ENCODE measurements at regions not wholly inside any gene's neighbourhood (a gene's known extent, or its start where the extent isn't known, plus 50 kb on each side); places are given as distances from the start of the nearest gene placed in this dataset.

GRCh38 chr18:23341383-23341782, 111.7 kb upstream of the RIOK3 start:
- WGBS: 68% methylated on average over 9 of the region's 9 CpGs

GRCh38 chr18:23341983-23342382, 111.1 kb upstream of the RIOK3 start:
- TF ChIP-seq POLR2AphosphoS5 (IDR thresholded peaks at IDR 0.05) (no peak), CTCF (IDR thresholded peaks at IDR 0.05) (no peak)
- no peak for DNase-seq (ENCODE audit: extremely low spot score)
- Histone ChIP-seq H3K36me3 (no peaks in the 10 kb centered on the region), H3K27me3 (no peaks in the 10 kb centered on the region), H3K27ac (replicated peaks in 1 of 4) (no peak overlapping the region), H3K9me3 (no peaks in the 10 kb centered on the region), H3K4me3 (no peak overlapping the region), H3K4me1 (no peaks in the 10 kb centered on the region)
- intact Hi-C loops (cut with DNase I): no loop called here

More at GRCh38 chr18:23341383-23341782, 111.7 kb upstream of the RIOK3 start:
- Histone ChIP-seq H3K4me3 (no peak overlapping the region), H3K4me1 (peaks cover 0 to 4% (median 0%) of the 10 kb centered on the region in 4 donors), H3K36me3 (no peaks in the 10 kb centered on the region), H3K9me3 (no peaks in the 10 kb centered on the region), H3K27me3 (no peaks in the 10 kb centered on the region), H3K27ac (replicated peaks in 1 of 4) (no peak overlapping the region)
- no peak for TF ChIP-seq EP300 (IDR thresholded peaks at IDR 0.05)
- TF ChIP-seq POLR2A (IDR thresholded peaks at IDR 0.05; ENCODE audit: low read depth): no peak
- TF ChIP-seq POLR2AphosphoS5 (IDR thresholded peaks at IDR 0.05): no peak
- no peak for TF ChIP-seq CTCF (IDR thresholded peaks at IDR 0.05)
- no peak for DNase-seq (ENCODE audit: extremely low spot score)
- intact Hi-C loops (cut with DNase I): no loop called here

GRCh38 chr18:23342506-23342905, 110.6 kb upstream of the RIOK3 start:
- no peak for DNase-seq (ENCODE audit: extremely low spot score)
- TF ChIP-seq EP300 (IDR thresholded peaks at IDR 0.05) (no peak), CTCF (IDR thresholded peaks at IDR 0.05) (no peak), POLR2AphosphoS5 (IDR thresholded peaks at IDR 0.05) (no peak), POLR2A (IDR thresholded peaks at IDR 0.05; ENCODE audit: low read depth) (no peak)
- H3K9me3 ChIP-seq: no peaks in the 10 kb centered on the region
- H3K4me1 ChIP-seq: no peaks in the 10 kb centered on the region
- whole genome bisulfite sequencing: 95% methylated on average over 1 of the region's 1 CpG
- H3K27ac ChIP-seq (replicated peaks in 1 of 4): no peak overlapping the region
- no peak overlapping the region for H3K4me3 ChIP-seq
- H3K27me3 ChIP-seq: no peaks in the 10 kb centered on the region
- intact Hi-C loops (cut with DNase I): no loop called here
- no peaks in the 10 kb centered on the region for H3K36me3 ChIP-seq

- DNase-seq (ENCODE audit: extremely low spot score): no peak
- H3K27ac ChIP-seq (replicated peaks in 1 of 4): no peak overlapping the region
- WGBS: 83% methylated on average over 2 of the region's 2 CpGs
- H3K9me3 ChIP-seq: no peaks in the 10 kb centered on the region
- no peaks in the 10 kb centered on the region for H3K4me1 ChIP-seq
- no peaks in the 10 kb centered on the region for H3K27me3 ChIP-seq
- TF ChIP-seq POLR2AphosphoS5 (IDR thresholded peaks at IDR 0.05): no peak
- TF ChIP-seq CTCF (IDR thresholded peaks at IDR 0.05): no peak
- TF ChIP-seq EP300 (IDR thresholded peaks at IDR 0.05): no peak
- no peak for TF ChIP-seq POLR2A (IDR thresholded peaks at IDR 0.05; ENCODE audit: low read depth)
- H3K36me3 ChIP-seq: peaks cover 0 to 19% (median 3%) of the 10 kb centered on the region in 4 donors
- intact Hi-C loops (cut with DNase I): loop anchor here (10.0 kb wide), 1 partner anchor 115 kb away; no protein-coding TSS in a partner anchor
- no peak overlapping the region for H3K4me3 ChIP-seq
These were observed 102.9 kb upstream of the RIOK3 start for GRCh38 chr18:23350188-23350587.

GRCh38 chr18:23351521-23351920, 101.6 kb upstream of the RIOK3 start:
- TF ChIP-seq POLR2AphosphoS5 (IDR thresholded peaks at IDR 0.05): no peak
- no peak for TF ChIP-seq POLR2A (IDR thresholded peaks at IDR 0.05; ENCODE audit: low read depth)
- TF ChIP-seq CTCF (IDR thresholded peaks at IDR 0.05): no peak
- TF ChIP-seq EP300 (IDR thresholded peaks at IDR 0.05): no peak
- no peak for DNase-seq (ENCODE audit: extremely low spot score)
- peaks cover 0 to 19% (median 3%) of the 10 kb centered on the region in 4 donors for H3K36me3 ChIP-seq
- 86% methylated on average over 4 of the region's 4 CpGs for WGBS
- no peak overlapping the region for H3K4me3 ChIP-seq
- no peaks in the 10 kb centered on the region for H3K9me3 ChIP-seq
- peaks cover 3 to 9% (median 7%) of the 10 kb centered on the region in 4 donors for H3K4me1 ChIP-seq
- no peaks in the 10 kb centered on the region for H3K27me3 ChIP-seq
- no peak overlapping the region for H3K27ac ChIP-seq (replicated peaks in 1 of 4)
- intact Hi-C loops (cut with DNase I): loop anchor here (10.0 kb wide), 1 partner anchor 117 kb away; no protein-coding TSS in a partner anchor
